Sigmoid colon (tissue), 6 donors: ENCODE measurements at regions not wholly inside any gene's neighbourhood (a gene's known extent, or its start where the extent isn't known, plus 50 kb on each side); places are given as distances from the start of the nearest gene placed in this dataset.

Experiments used
- DNase-seq: peaks from one replicate; pipeline ENCODE4 v3.0.0-alpha.2; 2019
- H3K27ac ChIP-seq, 4 donors: fragments of 200-600 bp; sonication (generic); one replicate each; pipeline ENCODE4 v1.5.1; 2016 to 2019; ENCODE audit warnings: mild to moderate bottlenecking in 1 of 4
- H3K27me3 ChIP-seq, 3 donors: fragments of 200-600 bp; sonication (generic); one replicate each; pipeline ENCODE4 v1.5.1; 2019; ENCODE audit warnings: mild to moderate bottlenecking in 1 of 3
- H3K36me3 ChIP-seq, 4 donors: fragments of 200-600 bp; sonication (generic); one replicate each; pipeline ENCODE4 v1.5.1; 2016 to 2019
- H3K4me1 ChIP-seq, 4 donors: fragments of 200-600 bp; sonication (generic); one replicate each; pipeline ENCODE4 v1.5.1; 2017 to 2019
- H3K4me3 ChIP-seq, 4 donors: fragments of 200-600 bp; sonication (generic); one replicate each; pipeline ENCODE4 v1.5.1; 2017 to 2019; ENCODE audit warnings: mild to moderate bottlenecking in 2 of 4, moderate library complexity in 1 of 4
- H3K9me3 ChIP-seq, 4 donors: fragments of 200-600 bp in 3 of 4; sonication (generic) in 3 of 4; one replicate each; pipeline versions ENCODE4 v1.5.1 to v1.6.1; 2013 to 2019
- EP300 ChIP-seq, 4 donors: sonication (generic); formaldehyde crosslinking; IDR thresholded peaks; one replicate each; pipeline ENCODE4 v1.6.1; 2017; ENCODE audit warnings: antibody characterized with exemption in 4 of 4
- POLR2A ChIP-seq, 2 donors: fragments of 450-650 bp; IDR thresholded peaks; one replicate each; pipeline ENCODE4 v1.6.1; 2016; ENCODE audit warnings: antibody characterized with exemption in 2 of 2, mild to moderate bottlenecking in 2 of 2, moderate library complexity in 2 of 2
- POLR2AphosphoS5 ChIP-seq, 4 donors: sonication (generic); formaldehyde crosslinking; IDR thresholded peaks; one replicate each; pipeline ENCODE4 v1.6.1; 2017; ENCODE audit warnings: antibody characterized with exemption in 4 of 4
- WGBS, 2 donors: extraction: QIAGEN DNeasy Blood & Tissue Kit; methylation state at CpG; one replicate each; pipeline ENCODE4 v1.1.7; 2013; 5-methylcytosine and 5-hydroxymethylcytosine counted together
- intact Hi-C: fragments of 100-400 bp; cut with DNase I; formaldehyde crosslinking; loops from one replicate; pipeline ENCODE4 v1.15.1; 2023
- TF ChIP-seq, protein P1 (sequence below), 4 experiments: fragments of 450-650 bp in 3 of 4; fragments of 200-600 bp in 1 of 4; IDR thresholded peaks; one replicate each; pipeline ENCODE4 v1.5.1; 2016 to 2019; ENCODE audit warnings: antibody characterized with exemption in 4 of 4, mild to moderate bottlenecking in 3 of 4, moderate library complexity in 2 of 4
- donor health status: healthy with polysubstance abuse.
- donor health status: healthy.

DNA sequence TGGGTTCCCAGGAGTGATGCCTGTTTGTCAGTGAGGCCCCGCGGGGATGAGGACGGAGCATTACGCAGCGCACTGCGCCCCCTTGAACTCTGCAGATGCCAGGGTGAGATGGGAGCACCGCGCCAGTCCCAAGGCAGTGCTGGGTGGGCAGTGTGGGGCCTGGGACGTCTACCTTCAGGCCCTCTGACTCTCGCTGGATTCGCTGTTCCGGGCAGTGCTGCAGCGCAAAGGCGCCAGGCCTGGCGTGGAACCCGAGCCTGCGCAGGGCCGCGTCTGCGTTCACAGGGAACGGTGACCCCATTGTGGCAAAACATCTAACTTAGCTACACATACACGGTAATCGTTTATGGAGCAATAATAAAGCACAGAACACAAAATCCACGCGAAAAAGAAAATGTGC lies 257.3 kb downstream of the QKI start:
- TF ChIP-seq POLR2AphosphoS5 (IDR thresholded peaks at IDR 0.05) (no peak), POLR2A (IDR thresholded peaks at IDR 0.05) (no peak), EP300 (IDR thresholded peaks at IDR 0.05) (no peak)
- TF ChIP-seq, protein P1, sequence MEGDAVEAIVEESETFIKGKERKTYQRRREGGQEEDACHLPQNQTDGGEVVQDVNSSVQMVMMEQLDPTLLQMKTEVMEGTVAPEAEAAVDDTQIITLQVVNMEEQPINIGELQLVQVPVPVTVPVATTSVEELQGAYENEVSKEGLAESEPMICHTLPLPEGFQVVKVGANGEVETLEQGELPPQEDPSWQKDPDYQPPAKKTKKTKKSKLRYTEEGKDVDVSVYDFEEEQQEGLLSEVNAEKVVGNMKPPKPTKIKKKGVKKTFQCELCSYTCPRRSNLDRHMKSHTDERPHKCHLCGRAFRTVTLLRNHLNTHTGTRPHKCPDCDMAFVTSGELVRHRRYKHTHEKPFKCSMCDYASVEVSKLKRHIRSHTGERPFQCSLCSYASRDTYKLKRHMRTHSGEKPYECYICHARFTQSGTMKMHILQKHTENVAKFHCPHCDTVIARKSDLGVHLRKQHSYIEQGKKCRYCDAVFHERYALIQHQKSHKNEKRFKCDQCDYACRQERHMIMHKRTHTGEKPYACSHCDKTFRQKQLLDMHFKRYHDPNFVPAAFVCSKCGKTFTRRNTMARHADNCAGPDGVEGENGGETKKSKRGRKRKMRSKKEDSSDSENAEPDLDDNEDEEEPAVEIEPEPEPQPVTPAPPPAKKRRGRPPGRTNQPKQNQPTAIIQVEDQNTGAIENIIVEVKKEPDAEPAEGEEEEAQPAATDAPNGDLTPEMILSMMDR (IDR thresholded peaks at IDR 0.05) = no peak
- WGBS, 2 donors = 96 to 97% methylated on average over 25 of the region's 25 CpGs
- H3K4me3 ChIP-seq = no peak overlapping the region
- DNase-seq = no peak
- no peaks in the 10 kb centered on the region for H3K27me3 ChIP-seq
- intact Hi-C loops = no loop called here
- H3K4me1 ChIP-seq = no peaks in the 10 kb centered on the region
- no peaks in the 10 kb centered on the region for H3K9me3 ChIP-seq
- H3K27ac ChIP-seq = no peak overlapping the region
- no peaks in the 10 kb centered on the region for H3K36me3 ChIP-seq

DNA sequence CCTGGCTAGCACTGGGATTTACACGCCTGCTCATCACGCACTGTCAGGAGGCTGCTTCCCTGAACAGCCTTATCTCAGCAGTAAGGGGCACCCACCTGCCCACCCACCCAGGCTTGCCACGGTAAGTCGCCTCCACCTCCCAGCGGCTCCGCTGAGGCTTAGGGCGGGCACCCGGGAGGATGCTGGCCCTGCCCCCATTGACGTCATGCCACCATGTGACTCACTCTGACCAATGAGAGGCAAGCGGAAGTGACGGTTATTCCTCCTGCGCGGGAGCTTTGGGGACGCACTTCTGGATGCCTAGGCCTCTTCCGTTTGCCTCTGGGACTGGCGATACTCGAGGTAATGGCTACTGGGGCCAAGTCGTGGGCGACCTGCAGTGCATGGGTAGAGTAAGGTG lies 256.8 kb downstream of the QKI start:
- no peaks in the 10 kb centered on the region for H3K36me3 ChIP-seq
- no peak for DNase-seq
- 94 to 95% methylated on average over 19 of the region's 19 CpGs for WGBS, 2 donors
- H3K4me3 ChIP-seq = no peak overlapping the region
- no peaks in the 10 kb centered on the region for H3K27me3 ChIP-seq
- H3K9me3 ChIP-seq = no peaks in the 10 kb centered on the region
- H3K27ac ChIP-seq = no peak overlapping the region
- no peaks in the 10 kb centered on the region for H3K4me1 ChIP-seq
- intact Hi-C loops = no loop called here
- TF ChIP-seq EP300 (IDR thresholded peaks at IDR 0.05) (no peak), POLR2A (IDR thresholded peaks at IDR 0.05) (no peak), POLR2AphosphoS5 (IDR thresholded peaks at IDR 0.05) (no peak)
- TF ChIP-seq, protein P1 (IDR thresholded peaks at IDR 0.05) = no peak

DNA sequence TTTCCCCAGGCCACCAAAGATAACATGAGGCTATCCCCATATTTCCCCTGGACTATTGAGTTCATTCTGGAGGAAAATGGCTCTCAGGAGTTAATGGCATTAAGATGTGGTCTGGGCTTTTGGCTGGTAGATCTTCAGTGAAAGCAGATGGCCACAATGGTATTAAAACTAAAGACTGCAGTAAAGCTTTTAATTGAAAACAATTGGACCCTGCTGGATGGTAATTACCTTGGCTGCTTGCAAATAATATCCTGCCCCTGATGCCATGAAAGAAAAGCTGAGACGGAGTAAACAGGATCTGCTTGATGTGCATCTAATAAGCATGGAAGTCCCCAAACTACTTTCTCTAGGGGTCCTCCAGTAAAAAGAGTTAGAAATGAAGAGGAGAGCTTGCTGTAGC lies 255.8 kb downstream of the QKI start:
- no peaks in the 10 kb centered on the region for H3K9me3 ChIP-seq
- no peaks in the 10 kb centered on the region for H3K27me3 ChIP-seq
- no peak overlapping the region for H3K4me3 ChIP-seq
- DNase-seq = no peak
- WGBS, 2 donors = 91% methylated on average over 1 of the region's 1 CpG
- no peaks in the 10 kb centered on the region for H3K4me1 ChIP-seq
- no peaks in the 10 kb centered on the region for H3K36me3 ChIP-seq
- no peak overlapping the region for H3K27ac ChIP-seq
- intact Hi-C loops = no loop called here
- TF ChIP-seq POLR2A (IDR thresholded peaks at IDR 0.05) (no peak), EP300 (IDR thresholded peaks at IDR 0.05) (no peak), POLR2AphosphoS5 (IDR thresholded peaks at IDR 0.05) (no peak)
- TF ChIP-seq, protein P1 (IDR thresholded peaks at IDR 0.05) = no peak

DNA sequence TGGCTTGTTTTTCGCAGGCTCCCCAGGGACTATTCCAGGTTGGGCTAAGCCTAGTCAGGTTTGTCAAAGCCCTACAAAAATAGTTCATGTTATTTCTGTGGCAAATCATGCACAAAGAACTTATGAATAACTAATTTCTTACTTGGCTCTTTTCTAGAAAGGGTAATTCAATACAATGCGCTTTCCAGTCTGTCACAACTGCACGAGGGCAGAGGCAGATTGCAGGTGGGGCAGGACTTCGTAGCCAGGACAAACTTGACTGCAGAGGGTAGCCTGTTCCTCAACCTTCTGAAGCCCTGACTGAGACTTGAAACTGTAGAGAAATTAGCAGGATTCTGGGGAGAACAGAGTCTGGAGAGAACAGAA lies 253.5 kb downstream of the QKI start:
- WGBS, 2 donors = 51 to 69% methylated on average over 4 of the region's 4 CpGs
- no peaks in the 10 kb centered on the region for H3K36me3 ChIP-seq
- intact Hi-C loops = no loop called here
- no peaks in the 10 kb centered on the region for H3K9me3 ChIP-seq
- no peaks in the 10 kb centered on the region for H3K27me3 ChIP-seq
- TF ChIP-seq, protein P1 (IDR thresholded peaks at IDR 0.05) = no peak
- TF ChIP-seq POLR2AphosphoS5 (IDR thresholded peaks at IDR 0.05) (no peak), EP300 (IDR thresholded peaks at IDR 0.05) (no peak), POLR2A (IDR thresholded peaks at IDR 0.05) (no peak)
- H3K4me3 ChIP-seq = no peak overlapping the region
- H3K27ac ChIP-seq = no peak overlapping the region
- no peaks in the 10 kb centered on the region for H3K4me1 ChIP-seq
- DNase-seq = no peak

DNA sequence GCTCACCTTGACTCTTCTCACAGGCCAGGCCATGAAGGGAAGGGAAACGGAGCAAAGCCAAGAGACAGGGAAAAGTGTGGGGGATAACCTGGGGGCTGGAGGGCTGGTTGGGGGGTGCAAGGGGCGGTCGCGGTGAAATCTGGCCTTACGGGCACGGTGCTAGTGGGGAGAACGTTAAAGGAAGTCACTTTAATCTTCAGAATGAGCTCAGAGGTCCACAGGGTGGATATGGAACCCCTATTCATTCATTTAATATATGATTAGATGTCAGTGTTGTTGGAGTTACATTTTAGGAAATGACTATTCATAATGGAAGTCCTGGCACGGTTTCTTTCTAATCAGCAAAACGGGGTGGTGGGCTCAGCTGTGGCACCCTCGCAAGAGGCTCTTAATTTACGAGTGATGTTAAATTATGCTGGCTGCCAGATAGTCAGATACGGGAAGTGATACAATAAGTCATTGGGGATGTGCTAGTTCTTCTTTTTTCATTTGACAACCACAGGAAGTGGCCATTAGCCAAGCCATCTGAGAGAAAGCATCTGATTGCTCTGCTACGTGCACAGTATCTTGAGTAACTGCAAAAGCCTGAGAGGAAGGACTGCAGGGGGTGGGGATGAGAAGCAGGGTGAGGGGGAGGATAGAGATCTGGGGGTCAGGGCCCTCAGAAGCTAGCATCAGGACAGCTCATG lies 253.0 kb downstream of the QKI start:
- Histone ChIP-seq H3K27ac (no peak overlapping the region), H3K36me3 (no peaks in the 10 kb centered on the region), H3K27me3 (no peaks in the 10 kb centered on the region), H3K9me3 (no peaks in the 10 kb centered on the region), H3K4me1 (no peaks in the 10 kb centered on the region), H3K4me3 (no peak overlapping the region)
- intact Hi-C loops = no loop called here
- 50 to 72% methylated on average over 13 of the region's 13 CpGs for WGBS, 2 donors
- DNase-seq = peak; percentile 74
- TF ChIP-seq, protein P1 (IDR thresholded peaks at IDR 0.05) = no peak
- peak in 1 of 4 donors; percentile 11 for TF ChIP-seq POLR2AphosphoS5 (IDR thresholded peaks at IDR 0.05)
